H1 (cell line): ENCODE measurements at regions not wholly inside any gene's neighbourhood (a gene's known extent, or its start where the extent isn't known, plus 50 kb on each side); places are given as distances from the start of the nearest gene placed in this dataset.

Experiments
- CTCF ChIA-PET: fragments of 300-600 bp; sonication (Branson Sonifier 250); formaldehyde crosslinking; loops from one replicate; lab custom pipeline; 2021; ENCODE audit not compliant: partially characterized antibody; lab: Charles Lee
- POLR2A ChIA-PET: fragments of 300-600 bp; sonication (Branson Sonifier 250); formaldehyde crosslinking; loops from one replicate; lab custom pipeline; 2021; ENCODE audit warnings: inconsistent platforms; ENCODE audit not compliant: partially characterized antibody; lab: Charles Lee
- DNase-seq, 2 experiments: peaks; one replicate each; pipeline versions ENCODE4 v3.0.0 to v3.0.0-alpha.2; 2010 to 2022; ENCODE audit warnings: low spot score in 2 of 2, low read depth in 1 of 2, mixed read lengths in 1 of 2
- FAIRE-seq: peaks from 2 replicates; lab custom pipeline; 2011; peaks lifted over from hg19 to GRCh38; lab: Jason Lieb, UNC
- H2AFZ ChIP-seq: 2 replicates; pipeline ENCODE4 v1.8.1; 2012; ENCODE audit warnings: low read length, inconsistent platforms
- H2AK5ac ChIP-seq: 2 replicates; pipeline ENCODE4 v1.6.1; 2013; ENCODE audit warnings: low read depth, low read length
- H2BK120ac ChIP-seq: replicated peaks from 2 replicates; pipeline ENCODE3; 2013; ENCODE audit warnings: low read depth, low read length, inconsistent platforms
- H2BK12ac ChIP-seq: 2 replicates; pipeline ENCODE4 v1.6.1; 2013; ENCODE audit warnings: low read depth, low read length
- H2BK15ac ChIP-seq: 2 replicates; pipeline ENCODE4 v1.6.1; 2013; ENCODE audit warnings: low read length
- H2BK20ac ChIP-seq: 2 replicates; pipeline ENCODE4 v1.6.1; 2013; ENCODE audit warnings: low read length
- H2BK5ac ChIP-seq: 2 replicates; pipeline ENCODE4 v1.6.1; 2013; ENCODE audit warnings: low read depth, low read length
- H3K14ac ChIP-seq: 2 replicates; pipeline ENCODE4 v1.6.1; 2013; ENCODE audit warnings: inconsistent platforms; ENCODE audit not compliant: insufficient read length
- H3K18ac ChIP-seq: 2 replicates; pipeline ENCODE4 v1.6.1; 2013; ENCODE audit warnings: low read length; ENCODE audit errors: extremely low read depth
- H3K23ac ChIP-seq: 2 replicates; pipeline ENCODE4 v1.6.1; 2013; ENCODE audit warnings: inconsistent platforms; ENCODE audit not compliant: insufficient read length
- H3K23me2 ChIP-seq: 2 replicates; pipeline ENCODE4 v1.6.1; 2013; ENCODE audit warnings: low read depth, low read length
- H3K27ac ChIP-seq: 2 replicates; pipeline ENCODE4 v1.6.1; 2011; ENCODE audit warnings: low read depth, low read length, inconsistent platforms
- H3K27me3 ChIP-seq, 4 experiments: replicated peaks in 1 of 4; 1 replicate in 1 of 4; 2 replicates in 3 of 4; pipeline versions ENCODE4 v1.6.1 to v1.8.1; 2011 to 2013; ENCODE audit warnings: low read length in 3 of 4, mild to moderate bottlenecking in 3 of 4, inconsistent platforms in 2 of 4, mixed read lengths in 2 of 4, moderate library complexity in 1 of 4; ENCODE audit not compliant: control insufficient read depth in 3 of 4, insufficient read depth in 3 of 4; ENCODE audit errors: extremely low read depth in 1 of 4
- H3K36me3 ChIP-seq, 4 experiments: 2 replicates each; pipeline versions ENCODE4 v1.6.1 to v1.8.1; 2011 to 2013; ENCODE audit warnings: mild to moderate bottlenecking in 4 of 4, low read length in 3 of 4, moderate library complexity in 2 of 4, control low read depth in 1 of 4, inconsistent platforms in 1 of 4; ENCODE audit not compliant: insufficient read depth in 4 of 4, control insufficient read depth in 2 of 4
- H3K4ac ChIP-seq: replicated peaks from 2 replicates; pipeline ENCODE3; 2013; ENCODE audit warnings: low read length, low read depth, mixed read lengths, inconsistent platforms; ENCODE audit not compliant: insufficient read length
- H3K4me1 ChIP-seq, 4 experiments: replicated peaks in 1 of 4; 1 replicate in 1 of 4; 2 replicates in 3 of 4; pipeline versions ENCODE4 v1.6.1 to v1.8.1; 2011 to 2013; ENCODE audit warnings: low read length in 3 of 4, inconsistent platforms in 2 of 4, mixed read lengths in 1 of 4; ENCODE audit not compliant: insufficient read depth in 4 of 4, control insufficient read depth in 3 of 4
- H3K4me2 ChIP-seq, 2 experiments: 2 replicates each; pipeline versions ENCODE4 v1.6.1 to v1.8.1; 2011 to 2013; ENCODE audit warnings: low read depth in 2 of 2, low read length in 2 of 2, control low read depth in 1 of 2, inconsistent platforms in 1 of 2, mild to moderate bottlenecking in 1 of 2; ENCODE audit not compliant: insufficient read depth in 1 of 2
- H3K4me3 ChIP-seq, 4 experiments: fragments of 200-600, 300-600 bp in 1 of 4; sonication (generic), shearing (Covaris generic), sonication (Bioruptor Twin) in 1 of 4; 2 replicates each; pipeline versions ENCODE4 v1.5.1 to v1.8.1; 2011 to 2016; ENCODE audit warnings: low read length in 4 of 4, low read depth in 3 of 4, control low read depth in 2 of 4, inconsistent platforms in 2 of 4, mild to moderate bottlenecking in 2 of 4, mixed read lengths in 1 of 4, moderate library complexity in 1 of 4; ENCODE audit not compliant: insufficient read depth in 2 of 4; ENCODE audit errors: extremely low read depth in 1 of 4
- H3K56ac ChIP-seq: replicated peaks from 2 replicates; pipeline ENCODE3; 2013; ENCODE audit warnings: low read depth, mild to moderate bottlenecking, mixed read lengths, low read length, inconsistent platforms; ENCODE audit not compliant: insufficient read length
- H3K79me1 ChIP-seq: 2 replicates; pipeline ENCODE4 v1.6.1; 2013; ENCODE audit warnings: low read depth, low read length, control low read depth
- H3K79me2 ChIP-seq, 2 experiments: 2 replicates each; pipeline versions ENCODE4 v1.6.1 to v1.8.1; 2012 to 2013; ENCODE audit warnings: low read length in 2 of 2, mild to moderate bottlenecking in 2 of 2, inconsistent platforms in 1 of 2; ENCODE audit not compliant: insufficient read depth in 2 of 2, control insufficient read depth in 1 of 2
- H3K9ac ChIP-seq, 4 experiments: replicated peaks in 1 of 4; 1 replicate in 1 of 4; 2 replicates in 3 of 4; pipeline versions ENCODE4 v1.6.1 to v1.8.1; 2011 to 2013; ENCODE audit warnings: low read depth in 3 of 4, low read length in 3 of 4, control low read depth in 2 of 4, mild to moderate bottlenecking in 2 of 4, moderate library complexity in 2 of 4, inconsistent platforms in 1 of 4; ENCODE audit errors: extremely low read depth in 1 of 4
- H3K9me3 ChIP-seq, 2 experiments: 2 replicates each; pipeline versions ENCODE4 v1.6.1 to v1.8.1; 2012 to 2013; ENCODE audit warnings: mild to moderate bottlenecking in 2 of 2, moderate library complexity in 2 of 2, control low read depth in 1 of 2, inconsistent platforms in 1 of 2, low read depth in 1 of 2, low read length in 1 of 2, mixed read lengths in 1 of 2; ENCODE audit not compliant: insufficient read depth in 2 of 2
- H4K20me1 ChIP-seq, 2 experiments: replicated peaks in 1 of 2; 2 replicates each; pipeline versions ENCODE3 to v1.8.1; 2011 to 2013; ENCODE audit warnings: inconsistent platforms in 2 of 2, low read length in 2 of 2, mild to moderate bottlenecking in 1 of 2; ENCODE audit not compliant: insufficient read depth in 2 of 2, control insufficient read depth in 1 of 2
- H4K5ac ChIP-seq: 2 replicates; pipeline ENCODE4 v1.6.1; 2013; ENCODE audit warnings: low read length, low read depth, mixed read lengths, inconsistent platforms; ENCODE audit not compliant: insufficient read length
- H4K8ac ChIP-seq: 2 replicates; pipeline ENCODE4 v1.8.0; 2013; ENCODE audit warnings: mild to moderate bottlenecking, moderate library complexity, low read length, inconsistent platforms; ENCODE audit not compliant: insufficient read depth; ENCODE audit errors: extremely low read depth
- H4K91ac ChIP-seq: replicated peaks from 2 replicates; pipeline ENCODE3; 2013; ENCODE audit warnings: low read length, mixed read lengths, inconsistent platforms; ENCODE audit not compliant: insufficient read length
- ASH2L ChIP-seq: fragments of 200-600, 300-600 bp; sonication (generic); IDR thresholded peaks from one replicate; pipeline ENCODE4 v1.7.1; 2017; ENCODE audit warnings: low read length
- BACH1 ChIP-seq: IDR thresholded peaks from 2 replicates; pipeline ENCODE4 v1.6.1; 2012; ENCODE audit warnings: low read length, improper control_type of control experiment
- CBX5 ChIP-seq: fragments of 300-800, 300-1000 bp; sonication (generic); IDR thresholded peaks from 2 replicates; pipeline ENCODE4 v1.7.1; 2016; ENCODE audit warnings: antibody characterized with exemption, low read length, low read depth
- CHD1 ChIP-seq: IDR thresholded peaks from 2 replicates; pipeline ENCODE4 v1.6.1; 2012; ENCODE audit warnings: low read depth, low read length, improper control_type of control experiment
- FOSL1 ChIP-seq: IDR thresholded peaks from 2 replicates; pipeline ENCODE4 v1.6.1; 2011; ENCODE audit warnings: mild to moderate bottlenecking, low read depth, low read length, moderate library complexity; ENCODE audit not compliant: insufficient read depth
- GABPA ChIP-seq: IDR thresholded peaks from 2 replicates; pipeline ENCODE4 v1.6.1; 2011; ENCODE audit warnings: mild to moderate bottlenecking, low read length, moderate library complexity, borderline replicate concordance; ENCODE audit not compliant: insufficient read depth
- POLR2AphosphoS5 ChIP-seq: IDR thresholded peaks from 2 replicates; pipeline ENCODE4 v1.6.1; 2011; ENCODE audit warnings: low read depth, low read length
- POU5F1 ChIP-seq: IDR thresholded peaks from 2 replicates; pipeline ENCODE4 v1.6.1; 2011; ENCODE audit warnings: low read depth, mild to moderate bottlenecking, low read length, moderate library complexity
- RXRA ChIP-seq: IDR thresholded peaks from 2 replicates; pipeline ENCODE4 v1.6.1; 2011; ENCODE audit warnings: low read depth, mild to moderate bottlenecking, low read length, moderate library complexity; ENCODE audit not compliant: insufficient read depth
- SIRT6 ChIP-seq: IDR thresholded peaks from one replicate; pipeline ENCODE4 v1.7.1; 2012; ENCODE audit warnings: low read length, inconsistent platforms
- SP2 ChIP-seq: IDR thresholded peaks from 2 replicates; pipeline ENCODE4 v1.6.1; 2012; ENCODE audit warnings: mild to moderate bottlenecking, low read length, inconsistent platforms
- TBP ChIP-seq: IDR thresholded peaks from 2 replicates; pipeline ENCODE4 v1.6.1; 2011; ENCODE audit warnings: low read depth, low read length, improper control_type of control experiment
- TEAD4 ChIP-seq: IDR thresholded peaks from 2 replicates; pipeline ENCODE4 v1.6.1; 2012; ENCODE audit warnings: low read depth, low read length, inconsistent platforms, mixed read lengths
- TF ChIP-seq, protein P1 (sequence below), 3 experiments: IDR thresholded peaks; 1 replicate in 2 of 3; 2 replicates in 1 of 3; pipeline versions ENCODE4 v1.5.1 to v1.6.1; 2011; ENCODE audit warnings: low read length in 3 of 3, mild to moderate bottlenecking in 3 of 3, inconsistent platforms in 2 of 3, low read depth in 1 of 3, moderate library complexity in 1 of 3; ENCODE audit not compliant: insufficient read depth in 1 of 3; ENCODE audit errors: control extremely low read depth in 1 of 3

DNA sequence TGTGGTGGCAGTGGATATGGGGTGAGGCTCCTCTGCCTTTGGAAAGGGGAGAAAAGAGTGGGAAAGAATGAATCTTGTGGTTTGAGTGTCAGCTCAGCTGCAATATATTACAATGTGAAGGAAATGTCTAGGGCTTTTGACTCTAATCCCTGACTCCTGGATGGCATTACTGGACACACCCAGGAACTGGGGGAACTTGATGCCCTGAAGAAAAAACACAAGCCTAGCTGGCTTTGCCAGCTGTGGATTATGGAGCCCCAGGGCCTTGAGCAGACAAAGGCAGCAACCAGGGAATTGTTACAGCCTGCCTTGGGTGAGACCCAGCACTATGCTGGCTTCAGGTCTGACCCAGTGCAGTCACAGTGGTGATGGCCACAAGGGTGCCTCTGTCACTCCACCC is 57.1 kb upstream of the CYSLTR1 start:
- Histone ChIP-seq H3K56ac (no peak overlapping the region), H4K20me1 (no peaks in the 10 kb centered on the region), H4K5ac (no peak overlapping the region), H2AFZ (no peak overlapping the region), H4K8ac (no peak overlapping the region), H3K4me2 (no peak overlapping the region), H3K9me3 (peaks cover 8% of the 10 kb centered on the region in 2 experiments; a peak in 2 of 4 replicates), H3K79me2 (no peaks in the 10 kb centered on the region), H3K27me3 (no peaks in the 10 kb centered on the region), H3K9ac (no peak overlapping the region), H3K14ac (no peak overlapping the region), H2BK5ac (no peak overlapping the region), H2BK15ac (no peak overlapping the region), H2BK20ac (no peak overlapping the region), H2AK5ac (no peak overlapping the region), H3K18ac (no peak overlapping the region), H2BK12ac (no peak overlapping the region), H3K23ac (no peak overlapping the region), H4K91ac (no peak overlapping the region), H3K79me1 (no peaks in the 10 kb centered on the region), H3K4ac (no peak overlapping the region), H2BK120ac (no peak overlapping the region), H3K36me3 (no peaks in the 10 kb centered on the region), H3K27ac (no peak overlapping the region), H3K4me3 (no peak overlapping the region), H3K4me1 (no peaks in the 10 kb centered on the region), H3K23me2 (no peaks in the 10 kb centered on the region)
- DNase-seq (no peak), FAIRE-seq (no peak)
- ChIA-PET CTCF (no interaction called here), POLR2A (no interaction called here)
- TF ChIP-seq TEAD4 (no peak), SIRT6 (no peak), TBP (no peak), POU5F1 (no peak), CHD1 (no peak), GABPA (no peak), ASH2L (no peak), BACH1 (no peak), CBX5 (no peak), RXRA (no peak), FOSL1 (no peak), SP2 (no peak), POLR2AphosphoS5 (no peak)
- TF ChIP-seq, protein P1, sequence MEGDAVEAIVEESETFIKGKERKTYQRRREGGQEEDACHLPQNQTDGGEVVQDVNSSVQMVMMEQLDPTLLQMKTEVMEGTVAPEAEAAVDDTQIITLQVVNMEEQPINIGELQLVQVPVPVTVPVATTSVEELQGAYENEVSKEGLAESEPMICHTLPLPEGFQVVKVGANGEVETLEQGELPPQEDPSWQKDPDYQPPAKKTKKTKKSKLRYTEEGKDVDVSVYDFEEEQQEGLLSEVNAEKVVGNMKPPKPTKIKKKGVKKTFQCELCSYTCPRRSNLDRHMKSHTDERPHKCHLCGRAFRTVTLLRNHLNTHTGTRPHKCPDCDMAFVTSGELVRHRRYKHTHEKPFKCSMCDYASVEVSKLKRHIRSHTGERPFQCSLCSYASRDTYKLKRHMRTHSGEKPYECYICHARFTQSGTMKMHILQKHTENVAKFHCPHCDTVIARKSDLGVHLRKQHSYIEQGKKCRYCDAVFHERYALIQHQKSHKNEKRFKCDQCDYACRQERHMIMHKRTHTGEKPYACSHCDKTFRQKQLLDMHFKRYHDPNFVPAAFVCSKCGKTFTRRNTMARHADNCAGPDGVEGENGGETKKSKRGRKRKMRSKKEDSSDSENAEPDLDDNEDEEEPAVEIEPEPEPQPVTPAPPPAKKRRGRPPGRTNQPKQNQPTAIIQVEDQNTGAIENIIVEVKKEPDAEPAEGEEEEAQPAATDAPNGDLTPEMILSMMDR (IDR thresholded peaks at IDR 0.05; ENCODE audit: control extremely low read depth in 1 of 3, insufficient read depth in 1 of 3, low read depth in 1 of 3, low read length in 3 of 3): no peak
